ENCODE measurements at regions not wholly inside any gene's neighbourhood (a gene's known extent, or its start where the extent isn't known, plus 50 kb on each side); places are given as distances from the start of the nearest gene placed in this dataset.

DNA sequence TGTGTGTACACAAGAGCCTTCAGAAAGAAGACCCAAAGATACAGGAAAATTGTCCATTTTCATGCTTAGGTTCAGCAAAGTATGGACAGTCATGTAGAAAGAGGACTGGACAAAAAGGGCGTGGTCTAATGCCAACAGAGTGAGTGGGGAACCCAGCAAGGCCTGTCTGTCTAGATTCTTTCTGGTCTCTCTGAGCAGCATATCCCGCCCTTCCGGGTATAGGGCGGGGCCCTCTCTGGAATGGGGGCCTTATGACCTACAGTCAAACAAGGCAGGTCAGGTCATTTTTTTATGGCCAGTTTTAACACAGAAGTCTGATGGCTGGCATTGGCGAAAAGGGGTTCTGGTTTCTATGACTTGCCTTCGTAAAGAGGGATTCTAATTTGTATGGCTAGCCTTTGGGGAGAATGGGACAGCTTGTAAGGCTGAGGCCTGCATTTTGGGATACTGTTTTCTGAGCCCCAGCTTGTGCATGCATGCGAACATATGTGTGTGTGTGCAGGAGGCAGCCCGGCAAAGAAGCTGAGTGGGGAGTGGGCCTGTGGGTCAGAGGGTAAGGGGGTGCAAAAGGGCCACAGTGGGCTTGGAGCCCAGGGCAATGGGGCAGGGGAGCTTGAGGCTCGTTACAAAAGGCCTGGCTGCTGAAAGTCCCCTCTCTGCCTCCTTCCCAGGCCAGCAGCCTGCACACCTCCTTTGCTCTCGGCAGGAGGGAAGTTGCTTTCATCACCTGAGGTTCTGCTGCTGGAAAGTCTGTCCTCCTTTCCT lies 130.5 kb upstream of the B3GAT1 start:
- no peak overlapping the region for H3K4me3 ChIP-seq
- intact Hi-C loops (cut with DNase I), result no loop called here
- H3K4me1 ChIP-seq, result no peaks in the 10 kb centered on the region
- H3K27me3 ChIP-seq, result peaks cover 7% of the 10 kb centered on the region
- no peak for TF ChIP-seq CTCF (IDR thresholded peaks at IDR 0.05)
- no peak overlapping the region for H3K27ac ChIP-seq
- peak; percentile 60 for DNase-seq
- ATAC-seq, result peak; percentile 63
- no peaks in the 10 kb centered on the region for H3K36me3 ChIP-seq
- H3K9me3 ChIP-seq, result no peaks in the 10 kb centered on the region

DNA sequence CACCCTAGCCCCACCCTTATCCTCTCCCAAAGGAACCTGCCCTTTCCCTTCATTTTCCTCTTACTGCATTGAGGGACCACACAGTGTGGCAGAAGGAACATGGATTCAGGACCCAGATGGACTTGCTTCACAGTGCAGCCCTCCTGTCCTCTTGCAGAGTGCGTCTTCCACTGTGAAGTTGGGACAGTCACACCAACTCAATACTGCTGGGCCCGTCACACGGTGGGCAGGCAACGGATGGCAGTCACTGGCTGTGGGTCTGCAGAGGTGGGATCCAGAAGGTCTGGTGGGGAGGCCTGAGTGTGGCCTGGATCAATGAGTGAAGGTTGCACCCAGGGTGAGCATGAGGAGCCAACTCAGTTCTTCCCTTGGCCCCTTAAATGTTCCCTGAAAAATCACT lies 129.9 kb upstream of the B3GAT1 start:
- H3K4me1 ChIP-seq, result no peaks in the 10 kb centered on the region
- H3K27ac ChIP-seq, result no peak overlapping the region
- no peak for TF ChIP-seq CTCF (IDR thresholded peaks at IDR 0.05)
- no peaks in the 10 kb centered on the region for H3K9me3 ChIP-seq
- H3K4me3 ChIP-seq, result no peak overlapping the region
- DNase-seq, result peak; percentile 40
- intact Hi-C loops (cut with DNase I), result no loop called here
- H3K27me3 ChIP-seq, result peaks cover 7% of the 10 kb centered on the region
- H3K36me3 ChIP-seq, result no peaks in the 10 kb centered on the region
- peak; percentile 9 for ATAC-seq

DNA sequence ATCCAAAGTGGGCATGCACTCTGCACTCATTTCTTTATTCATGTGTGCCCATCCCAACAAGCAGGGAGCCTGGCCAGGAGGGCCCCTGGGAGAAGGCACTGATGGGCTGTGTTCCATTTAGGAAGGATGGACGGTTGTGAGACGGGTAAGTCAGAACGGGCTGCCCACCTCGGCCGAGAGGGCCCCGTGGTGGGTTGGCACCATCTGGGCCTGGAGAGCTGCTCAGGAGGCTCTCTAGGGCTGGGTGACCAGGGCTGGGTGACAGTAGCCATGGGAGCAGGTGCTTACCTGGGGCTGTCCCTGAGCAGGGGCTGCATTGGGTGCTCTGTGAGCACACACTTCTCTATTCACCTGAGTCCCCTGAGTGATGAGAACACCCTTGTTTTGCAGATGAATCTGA lies 129.3 kb upstream of the B3GAT1 start:
- H3K9me3 ChIP-seq, result no peaks in the 10 kb centered on the region
- H3K4me3 ChIP-seq, result no peak overlapping the region
- no peaks in the 10 kb centered on the region for H3K4me1 ChIP-seq
- H3K27me3 ChIP-seq, result peaks cover 7% of the 10 kb centered on the region
- no peak overlapping the region for H3K27ac ChIP-seq
- no peak for TF ChIP-seq CTCF (IDR thresholded peaks at IDR 0.05)
- no peak for DNase-seq
- H3K36me3 ChIP-seq, result no peaks in the 10 kb centered on the region
- ATAC-seq, result no peak
- intact Hi-C loops (cut with DNase I), result no loop called here

DNA sequence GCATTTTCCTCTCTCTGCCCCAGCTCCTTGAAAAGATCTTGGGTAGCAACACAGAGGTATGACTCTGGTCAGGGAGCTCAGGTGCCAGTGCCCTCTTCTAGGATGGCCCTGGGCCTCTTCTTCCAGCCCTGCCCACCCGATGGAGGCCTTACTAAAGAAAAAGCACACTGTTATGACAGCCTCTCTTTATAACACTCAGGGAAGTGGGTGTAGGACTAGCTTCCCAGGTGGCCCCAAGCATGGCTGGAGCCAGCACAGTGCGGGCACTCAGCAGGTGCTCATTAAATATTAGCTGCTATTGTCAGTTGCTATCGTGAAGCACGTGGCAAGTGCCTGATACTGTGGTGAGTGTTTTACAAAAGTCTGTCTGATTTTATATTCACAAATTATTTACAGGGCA lies 127.2 kb upstream of the B3GAT1 start:
- DNase-seq (peak; percentile 46), ATAC-seq (no peak)
- Histone ChIP-seq H3K4me3 (no peak overlapping the region), H3K36me3 (no peaks in the 10 kb centered on the region), H3K9me3 (no peaks in the 10 kb centered on the region), H3K27ac (no peak overlapping the region), H3K27me3 (peaks cover 12% of the 10 kb centered on the region), H3K4me1 (no peaks in the 10 kb centered on the region)
- TF ChIP-seq CTCF (IDR thresholded peaks at IDR 0.05), result no peak
- intact Hi-C loops (cut with DNase I), result no loop called here

GRCh38 chr11:134538742-134539141 lies 126.7 kb upstream of the B3GAT1 start:
- DNase-seq (peak; percentile 46), ATAC-seq (no peak)
- Histone ChIP-seq H3K9me3 (no peaks in the 10 kb centered on the region), H3K4me1 (no peaks in the 10 kb centered on the region), H3K4me3 (no peak overlapping the region), H3K27ac (no peak overlapping the region), H3K36me3 (no peaks in the 10 kb centered on the region), H3K27me3 (peaks cover 12% of the 10 kb centered on the region)
- no peak for TF ChIP-seq CTCF (IDR thresholded peaks at IDR 0.05)
- intact Hi-C loops (cut with DNase I), result no loop called here

- ATAC-seq (no peak), DNase-seq (peak; percentile 36)
- no peak for TF ChIP-seq CTCF (IDR thresholded peaks at IDR 0.05)
- Histone ChIP-seq H3K9me3 (no peaks in the 10 kb centered on the region), H3K27me3 (peaks cover 12% of the 10 kb centered on the region), H3K36me3 (no peaks in the 10 kb centered on the region), H3K27ac (no peak overlapping the region), H3K4me3 (no peak overlapping the region), H3K4me1 (no peaks in the 10 kb centered on the region)
- intact Hi-C loops (cut with DNase I), result no loop called here
Observed at GRCh38 chr11:134537941-134538340, 125.9 kb upstream of the B3GAT1 start.

All from upper lobe of right lung (tissue), 1 donor.